Ramos (cell line): ENCODE measurements at regions not wholly inside any gene's neighbourhood (a gene's known extent, or its start where the extent isn't known, plus 50 kb on each side); places are given as distances from the start of the nearest gene placed in this dataset.

ENCODE experiments used
- in situ Hi-C: fragments of 300-500 bp; cut with MboI; formaldehyde crosslinking; loops from one replicate; pipeline ENCODE4 v1.14.3; 2022; ENCODE audit warnings: low sequenced_read_pairs; ENCODE audit not compliant: unreplicated experiment

GRCh38 chr4:20351360-20352162 is 99.9 kb downstream of the SLIT2 start:
- in situ Hi-C loops = no loop called here

- in situ Hi-C loops = no loop called here
Observed at GRCh38 chr4:20352163-20352431, 100.4 kb downstream of the SLIT2 start.

GRCh38 chr4:20353646-20354045 is 101.9 kb downstream of the SLIT2 start:
- in situ Hi-C loops = no loop called here

GRCh38 chr4:20354120-20354519 is 102.4 kb downstream of the SLIT2 start:
- in situ Hi-C loops = no loop called here

GRCh38 chr4:20356565-20356964 is 104.9 kb downstream of the SLIT2 start:
- in situ Hi-C loops = no loop called here

GRCh38 chr4:20358110-20358509 is 106.4 kb downstream of the SLIT2 start:
- in situ Hi-C loops = no loop called here

GRCh38 chr4:20359692-20360091 is 108.0 kb downstream of the SLIT2 start:
- in situ Hi-C loops = no loop called here

- in situ Hi-C loops = no loop called here
Observed at GRCh38 chr4:20362148-20362547, 110.4 kb downstream of the SLIT2 start.

GRCh38 chr4:20364969-20365368 is 113.3 kb downstream of the SLIT2 start:
- in situ Hi-C loops = no loop called here

- in situ Hi-C loops = no loop called here
Observed at GRCh38 chr4:20367446-20367845, 115.7 kb downstream of the SLIT2 start.

- in situ Hi-C loops = no loop called here
Observed at GRCh38 chr4:20368926-20369325, 117.2 kb downstream of the SLIT2 start.

- in situ Hi-C loops = no loop called here
Observed at GRCh38 chr4:20370274-20370673, 118.6 kb downstream of the SLIT2 start.

- in situ Hi-C loops = no loop called here
Observed at GRCh38 chr4:20376070-20376469, 124.4 kb downstream of the SLIT2 start.

- in situ Hi-C loops = no loop called here
Observed at GRCh38 chr4:20378181-20378580, 126.5 kb downstream of the SLIT2 start.

- in situ Hi-C loops = no loop called here
Observed at GRCh38 chr4:20381005-20381404, 129.3 kb downstream of the SLIT2 start.

GRCh38 chr4:20383283-20383682 is 131.6 kb downstream of the SLIT2 start:
- in situ Hi-C loops = no loop called here

GRCh38 chr4:20383969-20384368 is 132.3 kb downstream of the SLIT2 start:
- in situ Hi-C loops = no loop called here

- in situ Hi-C loops = no loop called here
Observed at GRCh38 chr4:20384456-20384855, 132.8 kb downstream of the SLIT2 start.

- in situ Hi-C loops = no loop called here
Observed at GRCh38 chr4:20386001-20386740, 134.5 kb downstream of the SLIT2 start.

GRCh38 chr4:20386906-20387305 is 135.2 kb downstream of the SLIT2 start:
- in situ Hi-C loops = no loop called here

- in situ Hi-C loops = no loop called here
Observed at GRCh38 chr4:20391198-20391597, 139.5 kb downstream of the SLIT2 start.

GRCh38 chr4:20391912-20392311 is 140.2 kb downstream of the SLIT2 start:
- in situ Hi-C loops = no loop called here
